Cardiac fibroblast (primary cell): ENCODE measurements at regions not wholly inside any gene's neighbourhood (a gene's known extent, or its start where the extent isn't known, plus 50 kb on each side); places are given as distances from the start of the nearest gene placed in this dataset.
"Not testable (repeated sequence)": the region's sequence is repeated elsewhere in the genome, so short reads cannot be mapped to it uniquely, and the experiment has no call there.

Source experiments
- DNase-seq, 2 donors: peaks; one replicate each; pipeline versions ENCODE4 v3.0.0 to v3.0.0-alpha.2; 2010; ENCODE audit warnings: low read depth in 2 of 2
- H3K4me3 ChIP-seq, 2 donors: replicated peaks in 1 of 2; 1 replicate in 1 of 2; 2 replicates in 1 of 2; pipeline ENCODE4 v1.5.1; 2011; ENCODE audit warnings: low read depth in 2 of 2, low read length in 2 of 2, mild to moderate bottlenecking in 2 of 2, moderate library complexity in 1 of 2
- CTCF ChIP-seq: IDR thresholded peaks from one replicate; pipeline ENCODE4 v1.5.1; 2011; ENCODE audit warnings: low read depth, mild to moderate bottlenecking, low read length, inconsistent platforms

GRCh38 chr4:79147251-79147650, 178.6 kb downstream of the NAA11 start:
- TF ChIP-seq CTCF = no peak

GRCh38 chr4:79141530-79141929, 184.3 kb downstream of the NAA11 start:
- DNase-seq = peak; percentile 4 to 11
- no peak for TF ChIP-seq CTCF
- H3K4me3 ChIP-seq = no peak overlapping the region

More at GRCh38 chr4:79147251-79147650, 178.6 kb downstream of the NAA11 start:
- no peak for DNase-seq
- H3K4me3 ChIP-seq = no peak overlapping the region

GRCh38 chr4:79134767-79135166, 191.1 kb downstream of the NAA11 start:
- H3K4me3 ChIP-seq = no peak overlapping the region
- TF ChIP-seq CTCF = no peak
- DNase-seq = no peak

- no peak for DNase-seq
- H3K4me3 ChIP-seq = no peak overlapping the region
- no peak for TF ChIP-seq CTCF
These were observed 193.0 kb downstream of the NAA11 start for GRCh38 chr4:79132826-79133225.

GRCh38 chr4:79121875-79122358, 182.7 kb upstream of the PAQR3 start:
- DNase-seq = no peak
- TF ChIP-seq CTCF = no peak
- no peak overlapping the region for H3K4me3 ChIP-seq

- DNase-seq = no peak
- no peak for TF ChIP-seq CTCF
These were observed 182.0 kb upstream of the PAQR3 start for GRCh38 chr4:79121223-79121622.

GRCh38 chr4:79117051-79117450, 177.8 kb upstream of the PAQR3 start:
- not testable (repeated sequence) for H3K4me3 ChIP-seq, DNase-seq

More at GRCh38 chr4:79121223-79121622, 182.0 kb upstream of the PAQR3 start:
- no peak overlapping the region for H3K4me3 ChIP-seq
